Astrocyte (in vitro differentiated cells and primary cell): ENCODE measurements at regions not wholly inside any gene's neighbourhood (a gene's known extent, or its start where the extent isn't known, plus 50 kb on each side); places are given as distances from the start of the nearest gene placed in this dataset.

Experiments
- DNase-seq: peaks from one replicate; pipeline ENCODE4 v3.0.0-alpha.2; 2010; ENCODE audit warnings: low read depth
- FAIRE-seq: peaks from 2 replicates; lab custom pipeline; 2011; peaks lifted over from hg19 to GRCh38; lab: Jason Lieb, UNC
- H2AFZ ChIP-seq: 2 replicates; pipeline ENCODE4 v1.6.0; 2012; ENCODE audit warnings: low read depth, low read length, inconsistent platforms
- H3K27ac ChIP-seq: 2 replicates; pipeline ENCODE4 v1.5.1; 2011; ENCODE audit warnings: low read depth, low read length, inconsistent platforms
- H3K27me3 ChIP-seq: 2 replicates; pipeline ENCODE4 v1.6.0; 2011; ENCODE audit warnings: low read length, inconsistent platforms; ENCODE audit not compliant: insufficient read depth
- H3K36me3 ChIP-seq: 2 replicates; pipeline ENCODE4 v1.5.1; 2011; ENCODE audit warnings: low read length, inconsistent platforms; ENCODE audit not compliant: insufficient read depth
- H3K4me1 ChIP-seq: 2 replicates; pipeline ENCODE4 v1.5.1; 2011; ENCODE audit warnings: low read length, inconsistent platforms; ENCODE audit not compliant: insufficient read depth
- H3K4me2 ChIP-seq: 2 replicates; pipeline ENCODE4 v1.6.0; 2012; ENCODE audit warnings: low read length, inconsistent platforms
- H3K4me3 ChIP-seq: 2 replicates; pipeline ENCODE4 v1.5.1; 2011; ENCODE audit warnings: low read depth, mild to moderate bottlenecking, low read length, inconsistent platforms; ENCODE audit not compliant: insufficient read depth
- H3K79me2 ChIP-seq: 2 replicates; pipeline ENCODE4 v1.6.0; 2012; ENCODE audit warnings: mild to moderate bottlenecking, low read length, inconsistent platforms; ENCODE audit not compliant: insufficient read depth
- H3K9ac ChIP-seq: 2 replicates; pipeline ENCODE4 v1.6.0; 2012; ENCODE audit warnings: mild to moderate bottlenecking, low read length, inconsistent platforms
- H3K9me3 ChIP-seq: 2 replicates; pipeline ENCODE4 v1.5.1; 2012; ENCODE audit warnings: low read depth, mild to moderate bottlenecking, low read length, inconsistent platforms; ENCODE audit not compliant: insufficient read depth
- H4K20me1 ChIP-seq: 2 replicates; pipeline ENCODE4 v1.6.0; 2012; ENCODE audit warnings: low read length, inconsistent platforms; ENCODE audit not compliant: insufficient read depth
- H3K27ac Mint-ChIP-seq: one replicate; pipeline ENCODE4 v1.8.0; 2021; ENCODE audit warnings: mild to moderate bottlenecking, mixed read lengths; ENCODE audit not compliant: unreplicated experiment
- H3K27me3 Mint-ChIP-seq: one replicate; pipeline ENCODE4 v1.8.0; 2021; ENCODE audit warnings: low read depth, mixed read lengths; ENCODE audit not compliant: unreplicated experiment
- H3K36me3 Mint-ChIP-seq: one replicate; pipeline ENCODE4 v1.8.0; 2021; ENCODE audit warnings: low read depth, mixed read lengths; ENCODE audit not compliant: unreplicated experiment
- H3K4me1 Mint-ChIP-seq: one replicate; pipeline ENCODE4 v1.8.0; 2021; ENCODE audit warnings: low read depth, mixed read lengths; ENCODE audit not compliant: unreplicated experiment
- H3K4me3 Mint-ChIP-seq: one replicate; pipeline ENCODE4 v1.8.0; 2021; ENCODE audit warnings: mild to moderate bottlenecking, moderate library complexity, mixed read lengths; ENCODE audit not compliant: unreplicated experiment
- H3K9me3 Mint-ChIP-seq: one replicate; pipeline ENCODE4 v1.8.0; 2021; ENCODE audit warnings: mild to moderate bottlenecking, mixed read lengths; ENCODE audit not compliant: unreplicated experiment
- CTCF ChIP-seq: IDR thresholded peaks from 2 replicates; pipeline ENCODE4 v1.5.1; 2011; ENCODE audit warnings: low read depth, mild to moderate bottlenecking, inconsistent platforms, low read length, moderate library complexity; ENCODE audit not compliant: insufficient read depth
- EZH2 ChIP-seq: IDR thresholded peaks from 2 replicates; pipeline ENCODE4 v1.6.1; 2012; ENCODE audit warnings: mild to moderate bottlenecking, low read length, inconsistent platforms; ENCODE audit not compliant: insufficient read depth

GRCh38 chr13:57546942-57547341 is 84.6 kb upstream of the PCDH17 start:
- H3K27ac Mint-ChIP-seq, result no peak overlapping the region
- no peaks in the 10 kb centered on the region for H3K27me3 Mint-ChIP-seq
- H3K4me1 Mint-ChIP-seq, result no peaks in the 10 kb centered on the region
- no peaks in the 10 kb centered on the region for H3K36me3 Mint-ChIP-seq
- Histone ChIP-seq H3K9ac (no peak overlapping the region), H3K79me2 (no peaks in the 10 kb centered on the region), H3K9me3 (no peaks in the 10 kb centered on the region), H2AFZ (no peak overlapping the region), H3K27ac (no peak overlapping the region), H3K4me2 (no peak overlapping the region), H3K4me3 (no peak overlapping the region), H3K27me3 (no peaks in the 10 kb centered on the region), H3K36me3 (no peaks in the 10 kb centered on the region), H4K20me1 (no peaks in the 10 kb centered on the region), H3K4me1 (no peaks in the 10 kb centered on the region)
- DNase-seq (no peak), FAIRE-seq (no peak)
- H3K4me3 Mint-ChIP-seq, result no peak overlapping the region
- H3K9me3 Mint-ChIP-seq, result peaks cover 2% of the 10 kb centered on the region
- TF ChIP-seq EZH2 (no peak), CTCF (no peak)

GRCh38 chr13:57552437-57552836 is 79.1 kb upstream of the PCDH17 start:
- no peaks in the 10 kb centered on the region for H3K9me3 ChIP-seq
- no peak overlapping the region for H3K9ac ChIP-seq
- no peak overlapping the region for H3K4me3 ChIP-seq
- FAIRE-seq (no peak), DNase-seq (no peak)
- H3K4me3 Mint-ChIP-seq, result no peak overlapping the region
- no peaks in the 10 kb centered on the region for H3K36me3 ChIP-seq
- peaks cover 5% of the 10 kb centered on the region for H3K9me3 Mint-ChIP-seq
- no peaks in the 10 kb centered on the region for H3K27me3 Mint-ChIP-seq
- H3K36me3 Mint-ChIP-seq, result no peaks in the 10 kb centered on the region
- H3K27me3 ChIP-seq, result no peaks in the 10 kb centered on the region
- no peaks in the 10 kb centered on the region for H4K20me1 ChIP-seq
- H3K79me2 ChIP-seq, result no peaks in the 10 kb centered on the region
- H3K4me2 ChIP-seq, result no peak overlapping the region
- no peak overlapping the region for H3K27ac Mint-ChIP-seq
- H2AFZ ChIP-seq, result no peak overlapping the region
- H3K27ac ChIP-seq, result no peak overlapping the region
- TF ChIP-seq CTCF, result no peak
- TF ChIP-seq EZH2, result no peak
- H3K4me1 Mint-ChIP-seq, result no peaks in the 10 kb centered on the region
- H3K4me1 ChIP-seq, result no peaks in the 10 kb centered on the region

GRCh38 chr13:57553932-57554331 is 77.6 kb upstream of the PCDH17 start:
- DNase-seq (no peak), FAIRE-seq (no peak)
- no peak overlapping the region for H2AFZ ChIP-seq
- no peak overlapping the region for H3K4me3 Mint-ChIP-seq
- H3K36me3 Mint-ChIP-seq, result no peaks in the 10 kb centered on the region
- no peaks in the 10 kb centered on the region for H3K27me3 ChIP-seq
- H3K27ac Mint-ChIP-seq, result no peak overlapping the region
- no peaks in the 10 kb centered on the region for H3K9me3 ChIP-seq
- no peaks in the 10 kb centered on the region for H3K79me2 ChIP-seq
- H3K4me3 ChIP-seq, result no peak overlapping the region
- no peak overlapping the region for H3K4me2 ChIP-seq
- H3K4me1 Mint-ChIP-seq, result no peaks in the 10 kb centered on the region
- H3K4me1 ChIP-seq, result no peaks in the 10 kb centered on the region
- H3K9me3 Mint-ChIP-seq, result peaks cover 5% of the 10 kb centered on the region
- H4K20me1 ChIP-seq, result no peaks in the 10 kb centered on the region
- TF ChIP-seq EZH2 (no peak), CTCF (no peak)
- H3K9ac ChIP-seq, result no peak overlapping the region
- no peak overlapping the region for H3K27ac ChIP-seq
- H3K27me3 Mint-ChIP-seq, result no peaks in the 10 kb centered on the region
- no peaks in the 10 kb centered on the region for H3K36me3 ChIP-seq
